ENCODE measurements at regions not wholly inside any gene's neighbourhood (a gene's known extent, or its start where the extent isn't known, plus 50 kb on each side); places are given as distances from the start of the nearest gene placed in this dataset.

GRCh38 chr1:90780981-90781380 lies 63.9 kb upstream of the BARHL2 start:
- Mint-ChIP-seq H3K36me3 (no peaks in the 10 kb centered on the region), H3K4me3 (no peak overlapping the region), H3K9me3 (no peaks in the 10 kb centered on the region), H3K27me3 (ENCODE audit: insufficient read depth, low read depth) (peaks cover 4% of the 10 kb centered on the region), H3K27ac (no peak overlapping the region), H3K4me1 (peaks cover 7% of the 10 kb centered on the region)
- Histone ChIP-seq H3K27me3 (no peaks in the 10 kb centered on the region), H4K20me1 (ENCODE audit: low read depth) (no peaks in the 10 kb centered on the region), H3K9ac (no peak overlapping the region), H3K4me1 (peaks cover 19% of the 10 kb centered on the region), H3K36me3 (no peaks in the 10 kb centered on the region), H3F3A (ENCODE audit: low read depth) (peaks cover 11% of the 10 kb centered on the region), H3K9me3 (ENCODE audit: low read depth) (no peaks in the 10 kb centered on the region), H3K4me3 (no peak overlapping the region), H3K79me2 (ENCODE audit: low read depth) (no peaks in the 10 kb centered on the region), H3K4me2 (no peak overlapping the region), H2AFZ (replicated peaks) (no peak overlapping the region), H3K27ac (no peak overlapping the region)
- DNase-seq (ENCODE audit: low spot score) = no peak
- no peak for TF ChIP-seq EZH2 (IDR thresholded peaks at IDR 0.05)
- TF ChIP-seq, protein P1, sequence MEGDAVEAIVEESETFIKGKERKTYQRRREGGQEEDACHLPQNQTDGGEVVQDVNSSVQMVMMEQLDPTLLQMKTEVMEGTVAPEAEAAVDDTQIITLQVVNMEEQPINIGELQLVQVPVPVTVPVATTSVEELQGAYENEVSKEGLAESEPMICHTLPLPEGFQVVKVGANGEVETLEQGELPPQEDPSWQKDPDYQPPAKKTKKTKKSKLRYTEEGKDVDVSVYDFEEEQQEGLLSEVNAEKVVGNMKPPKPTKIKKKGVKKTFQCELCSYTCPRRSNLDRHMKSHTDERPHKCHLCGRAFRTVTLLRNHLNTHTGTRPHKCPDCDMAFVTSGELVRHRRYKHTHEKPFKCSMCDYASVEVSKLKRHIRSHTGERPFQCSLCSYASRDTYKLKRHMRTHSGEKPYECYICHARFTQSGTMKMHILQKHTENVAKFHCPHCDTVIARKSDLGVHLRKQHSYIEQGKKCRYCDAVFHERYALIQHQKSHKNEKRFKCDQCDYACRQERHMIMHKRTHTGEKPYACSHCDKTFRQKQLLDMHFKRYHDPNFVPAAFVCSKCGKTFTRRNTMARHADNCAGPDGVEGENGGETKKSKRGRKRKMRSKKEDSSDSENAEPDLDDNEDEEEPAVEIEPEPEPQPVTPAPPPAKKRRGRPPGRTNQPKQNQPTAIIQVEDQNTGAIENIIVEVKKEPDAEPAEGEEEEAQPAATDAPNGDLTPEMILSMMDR (IDR thresholded peaks at IDR 0.05) = no peak
- no peak for TF ChIP-seq EZH2phosphoT487 (IDR thresholded peaks at IDR 0.05)

GRCh38 chr1:90779573-90779972 lies 62.5 kb upstream of the BARHL2 start:
- peaks cover 17% of the 10 kb centered on the region for H3K4me1 ChIP-seq
- H3K27me3 Mint-ChIP-seq (ENCODE audit: insufficient read depth, low read depth) = peaks cover 7% of the 10 kb centered on the region
- no peaks in the 10 kb centered on the region for H4K20me1 ChIP-seq (ENCODE audit: low read depth)
- no peak overlapping the region for H3K4me3 ChIP-seq
- H3K36me3 Mint-ChIP-seq = no peaks in the 10 kb centered on the region
- no peaks in the 10 kb centered on the region for H3K9me3 ChIP-seq (ENCODE audit: low read depth)
- no peak overlapping the region for H2AFZ ChIP-seq (replicated peaks)
- TF ChIP-seq, protein P1 (IDR thresholded peaks at IDR 0.05) = no peak
- TF ChIP-seq EZH2 (IDR thresholded peaks at IDR 0.05) = no peak
- TF ChIP-seq EZH2phosphoT487 (IDR thresholded peaks at IDR 0.05) = no peak
- H3K79me2 ChIP-seq (ENCODE audit: low read depth) = no peaks in the 10 kb centered on the region
- no peak overlapping the region for H3K4me2 ChIP-seq
- DNase-seq (ENCODE audit: low spot score) = no peak
- H3K9me3 Mint-ChIP-seq = no peaks in the 10 kb centered on the region
- no peak overlapping the region for H3K27ac Mint-ChIP-seq
- no peak overlapping the region for H3K9ac ChIP-seq
- no peaks in the 10 kb centered on the region for H3K36me3 ChIP-seq
- no peak overlapping the region for H3K27ac ChIP-seq
- peaks cover 7% of the 10 kb centered on the region for H3K4me1 Mint-ChIP-seq
- H3K4me3 Mint-ChIP-seq = no peak overlapping the region
- H3K27me3 ChIP-seq = no peaks in the 10 kb centered on the region
- H3F3A ChIP-seq (ENCODE audit: low read depth) = peaks cover 11% of the 10 kb centered on the region

DNA sequence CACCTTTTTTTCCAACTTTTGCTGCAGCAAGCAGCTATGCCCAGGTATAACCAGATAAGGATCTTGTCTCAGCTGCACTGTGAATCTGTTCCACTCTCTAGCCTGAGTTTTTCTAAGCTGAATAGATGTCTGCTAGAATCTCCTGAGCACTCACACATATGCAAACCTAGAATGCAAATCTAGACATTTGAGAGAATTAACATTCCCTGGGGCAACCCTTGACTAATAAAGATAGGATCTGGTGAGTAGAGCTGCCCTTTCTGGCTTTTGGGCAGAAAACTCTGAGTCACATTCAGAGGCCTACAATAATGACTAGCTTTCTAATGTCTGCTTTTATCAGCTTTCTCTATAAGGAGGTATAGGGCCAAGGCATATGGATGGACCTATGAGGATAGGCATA lies 61.4 kb upstream of the BARHL2 start:
- H3K4me1 ChIP-seq = peaks cover 6% of the 10 kb centered on the region
- H3K9me3 Mint-ChIP-seq = no peaks in the 10 kb centered on the region
- no peaks in the 10 kb centered on the region for H3K27me3 ChIP-seq
- H3K9ac ChIP-seq = no peak overlapping the region
- no peak overlapping the region for H3K4me2 ChIP-seq
- no peaks in the 10 kb centered on the region for H3K9me3 ChIP-seq (ENCODE audit: low read depth)
- peaks cover 7% of the 10 kb centered on the region for H3K27me3 Mint-ChIP-seq (ENCODE audit: insufficient read depth, low read depth)
- H2AFZ ChIP-seq (replicated peaks) = no peak overlapping the region
- DNase-seq (ENCODE audit: low spot score) = no peak
- no peaks in the 10 kb centered on the region for H3K79me2 ChIP-seq (ENCODE audit: low read depth)
- H3K27ac Mint-ChIP-seq = no peak overlapping the region
- no peak overlapping the region for H3K4me3 ChIP-seq
- H3K4me3 Mint-ChIP-seq = no peak overlapping the region
- no peaks in the 10 kb centered on the region for H3K36me3 ChIP-seq
- no peaks in the 10 kb centered on the region for H3K36me3 Mint-ChIP-seq
- H3F3A ChIP-seq (ENCODE audit: low read depth) = peaks cover 9% of the 10 kb centered on the region
- peaks cover 5% of the 10 kb centered on the region for H3K4me1 Mint-ChIP-seq
- H3K27ac ChIP-seq = no peak overlapping the region
- no peaks in the 10 kb centered on the region for H4K20me1 ChIP-seq (ENCODE audit: low read depth)
- TF ChIP-seq EZH2phosphoT487 (IDR thresholded peaks at IDR 0.05) = no peak
- no peak for TF ChIP-seq EZH2 (IDR thresholded peaks at IDR 0.05)
- TF ChIP-seq, protein P1 (IDR thresholded peaks at IDR 0.05) = no peak
